Globus pallidus (tissue), 1 donor: ENCODE measurements at regions not wholly inside any gene's neighbourhood (a gene's known extent, or its start where the extent isn't known, plus 50 kb on each side); places are given as distances from the start of the nearest gene placed in this dataset.
"Not testable (repeated sequence)": the region's sequence is repeated elsewhere in the genome, so short reads cannot be mapped to it uniquely, and the experiment has no call there.

Source experiments
- DNase-seq: peaks from one replicate; pipeline ENCODE4 v3.0.0-alpha.2; 2015; ENCODE audit warnings: low spot score

GRCh38 chr9:106107716-106108115, 413.4 kb downstream of the TMEM38B start:
- no peak for DNase-seq

GRCh38 chr9:106109706-106110105, 415.4 kb downstream of the TMEM38B start:
- not testable (repeated sequence) for DNase-seq

GRCh38 chr9:106110483-106110882, 416.1 kb downstream of the TMEM38B start:
- no peak for DNase-seq

- DNase-seq = no peak
These were observed 416.8 kb downstream of the TMEM38B start for GRCh38 chr9:106111039-106111730.

- DNase-seq = no peak
These were observed 418.6 kb downstream of the TMEM38B start for GRCh38 chr9:106112935-106113334.

- DNase-seq = no peak
These were observed 424.8 kb downstream of the TMEM38B start for GRCh38 chr9:106119176-106119575.

GRCh38 chr9:106120071-106120470, 425.7 kb downstream of the TMEM38B start:
- DNase-seq = no peak

- DNase-seq = no peak
These were observed 433.4 kb downstream of the TMEM38B start for GRCh38 chr9:106127776-106128175.

- DNase-seq = no peak
These were observed 436.0 kb downstream of the TMEM38B start for GRCh38 chr9:106130374-106130773.

- no peak for DNase-seq
These were observed 449.4 kb downstream of the TMEM38B start for GRCh38 chr9:106143781-106144180.

- DNase-seq = peak; percentile 20
These were observed 451.9 kb downstream of the TMEM38B start for GRCh38 chr9:106146066-106146840.

- no peak for DNase-seq
These were observed 452.5 kb downstream of the TMEM38B start for GRCh38 chr9:106146886-106147285.

GRCh38 chr9:106149956-106150355, 455.6 kb downstream of the TMEM38B start:
- no peak for DNase-seq

GRCh38 chr9:106156465-106156864, 462.1 kb downstream of the TMEM38B start:
- DNase-seq = no peak

- no peak for DNase-seq
These were observed 477.9 kb downstream of the TMEM38B start for GRCh38 chr9:106172265-106172664.

- no peak for DNase-seq
These were observed 480.0 kb downstream of the TMEM38B start for GRCh38 chr9:106174346-106174745.

GRCh38 chr9:106177216-106177615, 482.9 kb downstream of the TMEM38B start:
- peak; percentile 17 for DNase-seq

GRCh38 chr9:106179191-106179590, 484.9 kb downstream of the TMEM38B start:
- no peak for DNase-seq

GRCh38 chr9:106203815-106204516, 509.6 kb downstream of the TMEM38B start:
- DNase-seq = not testable (repeated sequence)

GRCh38 chr9:106207298-106207697, 513.0 kb downstream of the TMEM38B start:
- DNase-seq = no peak

GRCh38 chr9:106218427-106218826, 524.1 kb downstream of the TMEM38B start:
- DNase-seq = no peak

- no peak for DNase-seq
These were observed 524.5 kb downstream of the TMEM38B start for GRCh38 chr9:106218854-106219253.

GRCh38 chr9:106220415-106220814, 526.1 kb downstream of the TMEM38B start:
- no peak for DNase-seq
